Thyroid gland (tissue), 4 donors: ENCODE measurements at regions not wholly inside any gene's neighbourhood (a gene's known extent, or its start where the extent isn't known, plus 50 kb on each side); places are given as distances from the start of the nearest gene placed in this dataset.
"Not testable (repeated sequence)": the region's sequence is repeated elsewhere in the genome, so short reads cannot be mapped to it uniquely, and the experiment has no call there.

Experiments used
- CTCF ChIP-seq, 6 experiments: fragments of 200-600 bp in 3 of 6; fragments of 450-650 bp in 3 of 6; sonication (generic) in 3 of 6; IDR thresholded peaks; one replicate each; pipeline ENCODE4 v1.5.1; 2016 to 2019; ENCODE audit warnings: antibody characterized with exemption in 6 of 6, mild to moderate bottlenecking in 2 of 6, inconsistent platforms in 1 of 6, moderate library complexity in 1 of 6
- POLR2A ChIP-seq, 2 donors: fragments of 450-650 bp; IDR thresholded peaks; one replicate each; pipeline ENCODE4 v1.6.1; 2017; ENCODE audit warnings: antibody characterized with exemption in 2 of 2, mild to moderate bottlenecking in 2 of 2, moderate library complexity in 1 of 2

- TF ChIP-seq POLR2A, CTCF (IDR thresholded peaks at IDR 0.05): not testable (repeated sequence)
Measured at GRCh38 chr3:15941457-15941856, 143.7 kb upstream of the ANKRD28 start.
